ENCODE measurements at regions not wholly inside any gene's neighbourhood (a gene's known extent, or its start where the extent isn't known, plus 50 kb on each side); places are given as distances from the start of the nearest gene placed in this dataset.

DNA sequence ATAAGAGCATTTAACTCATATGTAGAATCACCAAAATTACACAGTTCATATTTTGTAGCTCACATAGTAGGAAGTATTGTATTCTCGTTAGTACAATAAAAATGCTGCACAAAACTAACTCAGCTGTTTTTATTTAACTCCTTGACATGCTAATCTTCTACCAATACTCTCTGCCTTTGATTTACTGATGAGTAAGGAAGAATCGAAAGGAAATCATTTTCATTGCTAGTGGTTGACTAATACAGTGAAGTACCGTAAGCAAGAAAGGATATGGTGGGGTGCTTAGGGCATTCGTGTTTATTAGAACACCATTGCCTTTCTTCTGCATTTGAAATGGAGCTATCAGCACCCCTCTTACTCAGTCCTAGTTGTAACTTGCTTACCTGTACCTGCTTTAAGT is 1239.1 kb upstream of the TENM3 start:
- H3K36me3 ChIP-seq: no peaks in the 10 kb centered on the region
- no peak for DNase-seq
- H3K27me3 ChIP-seq: no peaks in the 10 kb centered on the region
- intact Hi-C loops (cut with DNase I): no loop called here
- H3K9me3 ChIP-seq: no peaks in the 10 kb centered on the region
- no peaks in the 10 kb centered on the region for H3K4me1 ChIP-seq
- no peak overlapping the region for H3K27ac ChIP-seq
- TF ChIP-seq, protein P1, sequence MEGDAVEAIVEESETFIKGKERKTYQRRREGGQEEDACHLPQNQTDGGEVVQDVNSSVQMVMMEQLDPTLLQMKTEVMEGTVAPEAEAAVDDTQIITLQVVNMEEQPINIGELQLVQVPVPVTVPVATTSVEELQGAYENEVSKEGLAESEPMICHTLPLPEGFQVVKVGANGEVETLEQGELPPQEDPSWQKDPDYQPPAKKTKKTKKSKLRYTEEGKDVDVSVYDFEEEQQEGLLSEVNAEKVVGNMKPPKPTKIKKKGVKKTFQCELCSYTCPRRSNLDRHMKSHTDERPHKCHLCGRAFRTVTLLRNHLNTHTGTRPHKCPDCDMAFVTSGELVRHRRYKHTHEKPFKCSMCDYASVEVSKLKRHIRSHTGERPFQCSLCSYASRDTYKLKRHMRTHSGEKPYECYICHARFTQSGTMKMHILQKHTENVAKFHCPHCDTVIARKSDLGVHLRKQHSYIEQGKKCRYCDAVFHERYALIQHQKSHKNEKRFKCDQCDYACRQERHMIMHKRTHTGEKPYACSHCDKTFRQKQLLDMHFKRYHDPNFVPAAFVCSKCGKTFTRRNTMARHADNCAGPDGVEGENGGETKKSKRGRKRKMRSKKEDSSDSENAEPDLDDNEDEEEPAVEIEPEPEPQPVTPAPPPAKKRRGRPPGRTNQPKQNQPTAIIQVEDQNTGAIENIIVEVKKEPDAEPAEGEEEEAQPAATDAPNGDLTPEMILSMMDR (IDR thresholded peaks at IDR 0.05): no peak
- no peak for ATAC-seq
- no peak overlapping the region for H3K4me3 ChIP-seq

DNA sequence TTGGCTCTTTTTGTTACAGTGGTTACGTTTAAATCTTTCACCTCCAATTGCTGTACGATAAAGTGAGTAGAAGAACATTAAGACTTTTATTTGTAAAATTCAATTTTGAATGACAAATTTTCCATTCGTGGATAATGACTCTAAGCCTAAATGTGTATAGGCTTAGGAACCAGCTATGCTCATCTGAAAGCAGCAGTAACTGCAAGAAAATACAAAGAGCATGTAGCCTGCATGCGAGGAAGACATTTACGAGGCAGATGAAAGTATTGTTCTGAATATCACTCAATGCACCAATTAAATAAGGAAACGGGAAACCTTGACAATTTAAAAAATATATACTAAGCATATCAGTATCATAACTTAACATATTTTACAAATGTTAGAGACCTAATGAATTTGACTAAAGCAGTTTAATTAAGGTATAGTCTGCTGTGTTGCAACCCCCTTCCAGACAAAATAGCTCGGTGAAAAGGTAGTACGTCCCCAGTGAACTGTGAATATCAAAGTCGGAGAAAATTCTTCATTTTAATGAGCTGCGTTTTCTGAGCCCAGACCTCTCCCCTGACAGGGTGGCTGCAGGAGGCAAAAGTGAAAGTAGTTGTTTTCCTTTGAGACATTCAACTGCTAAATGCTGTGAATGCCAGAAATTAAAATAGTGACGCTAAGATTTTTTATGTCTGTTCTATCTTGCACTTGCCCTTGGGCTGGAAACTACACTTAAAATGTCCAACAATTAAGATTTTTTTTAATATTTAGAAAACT is 1236.5 kb upstream of the TENM3 start:
- Histone ChIP-seq H3K27me3 (no peaks in the 10 kb centered on the region), H3K36me3 (no peaks in the 10 kb centered on the region), H3K4me3 (peak overlapping the region; percentile 23), H3K9me3 (no peaks in the 10 kb centered on the region), H3K27ac (no peak overlapping the region), H3K4me1 (no peaks in the 10 kb centered on the region)
- DNase-seq (no peak), ATAC-seq (no peak)
- TF ChIP-seq, protein P1 (IDR thresholded peaks at IDR 0.05): no peak
- intact Hi-C loops (cut with DNase I): no loop called here

DNA sequence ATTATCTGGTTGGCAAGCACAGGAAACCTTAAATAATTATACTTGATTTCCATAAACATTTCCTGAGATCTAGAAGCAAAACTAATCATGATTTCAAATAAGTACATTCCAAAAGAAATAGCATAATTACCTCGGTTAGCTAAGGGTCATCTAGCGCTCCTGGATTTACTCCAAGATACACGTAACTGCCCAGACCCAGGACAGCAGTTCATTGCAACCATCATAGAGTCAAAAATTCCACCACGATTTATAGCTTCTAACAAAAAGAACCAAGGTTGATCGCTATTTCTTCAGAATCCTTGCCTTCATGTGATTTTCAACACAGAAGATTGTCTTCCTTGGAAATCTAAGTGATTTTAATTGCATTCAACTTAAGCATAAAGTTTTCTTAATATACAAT is 1235.5 kb upstream of the TENM3 start:
- no peaks in the 10 kb centered on the region for H3K27me3 ChIP-seq
- no peak overlapping the region for H3K4me3 ChIP-seq
- DNase-seq (no peak), ATAC-seq (no peak)
- H3K9me3 ChIP-seq: no peaks in the 10 kb centered on the region
- intact Hi-C loops (cut with DNase I): no loop called here
- no peak overlapping the region for H3K27ac ChIP-seq
- TF ChIP-seq, protein P1 (IDR thresholded peaks at IDR 0.05): no peak
- H3K4me1 ChIP-seq: no peaks in the 10 kb centered on the region
- H3K36me3 ChIP-seq: no peaks in the 10 kb centered on the region

DNA sequence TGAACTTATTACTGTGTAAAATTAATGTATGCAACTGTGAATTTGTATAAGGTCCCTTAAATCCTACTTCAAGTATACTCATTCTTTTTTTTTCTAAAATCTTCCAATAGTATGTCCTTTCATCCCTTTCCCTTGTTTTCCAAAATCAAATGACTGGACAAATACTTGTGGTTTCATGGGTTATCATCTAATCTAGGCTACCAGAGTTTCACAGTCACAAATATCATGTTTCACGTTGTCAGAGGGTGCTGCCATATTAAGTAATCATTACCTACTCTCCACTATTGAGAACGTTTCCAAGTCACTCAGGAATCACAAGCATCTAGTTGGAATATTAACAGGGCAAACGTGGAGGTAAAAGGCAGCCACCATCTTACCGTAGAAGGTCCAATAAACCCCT is 1235.0 kb upstream of the TENM3 start:
- H3K27ac ChIP-seq: no peak overlapping the region
- ATAC-seq: no peak
- H3K4me1 ChIP-seq: no peaks in the 10 kb centered on the region
- H3K9me3 ChIP-seq: no peaks in the 10 kb centered on the region
- no peaks in the 10 kb centered on the region for H3K36me3 ChIP-seq
- no peak for DNase-seq
- TF ChIP-seq, protein P1 (IDR thresholded peaks at IDR 0.05): no peak
- intact Hi-C loops (cut with DNase I): no loop called here
- no peaks in the 10 kb centered on the region for H3K27me3 ChIP-seq
- H3K4me3 ChIP-seq: no peak overlapping the region

DNA sequence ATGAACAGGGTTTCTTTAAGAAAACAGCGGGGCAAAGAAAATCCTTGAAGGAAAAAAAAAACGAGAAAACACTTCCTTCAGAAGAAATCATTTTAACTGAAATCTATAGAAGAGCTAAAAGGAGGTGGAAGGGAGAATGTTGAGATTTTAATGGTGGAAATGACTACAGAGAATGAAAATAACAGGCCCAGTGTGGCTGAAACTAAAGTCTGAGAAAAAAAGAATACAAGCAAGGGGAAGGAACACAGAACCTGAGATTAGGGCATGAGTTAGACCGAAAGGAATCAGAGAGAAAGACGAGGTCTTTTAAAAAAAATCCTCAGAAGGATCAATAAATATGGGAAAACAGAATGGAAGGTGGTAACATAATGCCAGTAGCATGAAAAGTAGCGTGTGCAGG is 1230.0 kb upstream of the TENM3 start:
- intact Hi-C loops (cut with DNase I): no loop called here
- ATAC-seq (no peak), DNase-seq (no peak)
- Histone ChIP-seq H3K27me3 (no peaks in the 10 kb centered on the region), H3K9me3 (no peaks in the 10 kb centered on the region), H3K4me3 (no peak overlapping the region), H3K27ac (no peak overlapping the region), H3K4me1 (no peaks in the 10 kb centered on the region), H3K36me3 (no peaks in the 10 kb centered on the region)
- TF ChIP-seq, protein P1 (IDR thresholded peaks at IDR 0.05): no peak

DNA sequence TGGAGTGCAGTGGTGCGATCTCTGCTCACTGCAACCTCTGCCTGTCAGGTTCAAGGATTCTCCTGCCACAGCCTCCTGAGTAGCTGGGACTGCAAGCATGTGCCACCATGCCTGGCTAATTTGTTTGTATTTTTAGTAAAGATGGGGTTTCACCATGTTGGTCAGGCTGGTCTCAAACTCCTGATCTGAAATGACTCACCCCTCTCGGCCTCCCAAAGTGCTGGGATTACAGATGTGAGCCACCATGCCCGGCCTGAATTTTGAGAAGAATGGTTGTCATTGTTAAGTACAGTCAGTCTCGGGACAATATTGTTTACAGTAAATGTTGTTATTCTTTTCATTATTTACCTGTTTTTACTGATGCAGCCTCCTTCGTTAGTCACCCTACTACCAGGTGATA is 1226.2 kb upstream of the TENM3 start:
- intact Hi-C loops (cut with DNase I): no loop called here
- TF ChIP-seq, protein P1 (IDR thresholded peaks at IDR 0.05): no peak
- DNase-seq: no peak
- H3K4me3 ChIP-seq: no peak overlapping the region
- no peaks in the 10 kb centered on the region for H3K27me3 ChIP-seq
- no peak overlapping the region for H3K27ac ChIP-seq
- H3K4me1 ChIP-seq: no peaks in the 10 kb centered on the region
- H3K9me3 ChIP-seq: no peaks in the 10 kb centered on the region
- ATAC-seq: no peak
- H3K36me3 ChIP-seq: no peaks in the 10 kb centered on the region
